HEK293 (cell line): ENCODE measurements at regions not wholly inside any gene's neighbourhood (a gene's known extent, or its start where the extent isn't known, plus 50 kb on each side); places are given as distances from the start of the nearest gene placed in this dataset.
"Not testable (repeated sequence)": the region's sequence is repeated elsewhere in the genome, so short reads cannot be mapped to it uniquely, and the experiment has no call there.

Source experiments
- CTCF ChIA-PET: fragments of 350-600 bp; formaldehyde crosslinking; extraction: SDS; loops from one replicate; lab custom pipeline; 2021; ENCODE audit warnings: antibody characterized with exemption; lab: Yijun Ruan, JAX
- POLR2A ChIA-PET: fragments of 300-600 bp; formaldehyde crosslinking; extraction: SDS; loops from one replicate; lab custom pipeline; 2020; ENCODE audit warnings: antibody characterized with exemption, inconsistent platforms; lab: Yijun Ruan, JAX
- H3K27ac ChIP-seq: fragments of 200-500 bp; sonication (Bioruptor generic); 2 replicates; pipeline ENCODE4 v1.5.1; 2014; ENCODE audit warnings: low read depth, low read length, control low read depth, inconsistent platforms; ENCODE audit errors: extremely low read depth
- H3K36me3 ChIP-seq, 2 experiments: fragments of 200-500 bp in 1 of 2; sonication (Bioruptor generic) in 1 of 2; 1 replicate in 1 of 2; 2 replicates in 1 of 2; pipeline ENCODE4 v1.5.1; 2014 to 2017; ENCODE audit warnings: inconsistent platforms in 2 of 2, low read length in 2 of 2; ENCODE audit not compliant: control insufficient read depth in 2 of 2, insufficient read depth in 1 of 2
- H3K4me1 ChIP-seq: fragments of 200-500 bp; sonication (Bioruptor generic); 2 replicates; pipeline ENCODE4 v1.5.1; 2014; ENCODE audit warnings: mild to moderate bottlenecking, low read length, inconsistent platforms; ENCODE audit not compliant: control insufficient read depth, insufficient read depth
- H3K4me3 ChIP-seq: 2 replicates; pipeline ENCODE4 v1.5.1; 2011; ENCODE audit warnings: low read depth, mild to moderate bottlenecking, control low read depth, low read length, moderate library complexity
- H3K9me3 ChIP-seq: fragments of 200-500 bp; sonication (Bioruptor generic); 2 replicates; pipeline ENCODE4 v1.5.1; 2014; ENCODE audit warnings: low read depth, low read length, inconsistent platforms; ENCODE audit not compliant: control insufficient read depth, insufficient read depth
- GLI4 ChIP-seq: fragments of 450-650 bp; formaldehyde crosslinking; IDR thresholded peaks from 2 replicates; pipeline ENCODE4 v1.5.1; 2016; ENCODE audit warnings: missing biosample characterization, missing genetic modification characterization
- KLF1 ChIP-seq: fragments of 450-650 bp; formaldehyde crosslinking; IDR thresholded peaks from 2 replicates; pipeline ENCODE4 v1.5.1; 2016; ENCODE audit warnings: missing biosample characterization, missing genetic modification characterization
- MZF1 ChIP-seq: fragments of 450-650 bp; formaldehyde crosslinking; IDR thresholded peaks from 2 replicates; pipeline ENCODE4 v1.5.1; 2017; ENCODE audit warnings: missing biosample characterization, missing genetic modification characterization, borderline replicate concordance
- SCRT1 ChIP-seq: fragments of 450-650 bp; formaldehyde crosslinking; IDR thresholded peaks from 2 replicates; pipeline ENCODE4 v1.5.1; 2016; ENCODE audit warnings: missing biosample characterization, missing genetic modification characterization, borderline replicate concordance
- SP7 ChIP-seq: fragments of 450-650 bp; formaldehyde crosslinking; IDR thresholded peaks from 2 replicates; pipeline ENCODE4 v1.5.1; 2016; ENCODE audit warnings: missing biosample characterization, missing genetic modification characterization
- WT1 ChIP-seq: fragments of 450-650 bp; formaldehyde crosslinking; IDR thresholded peaks from 2 replicates; pipeline ENCODE4 v1.5.1; 2016; ENCODE audit warnings: missing biosample characterization, missing genetic modification characterization
- YY2 ChIP-seq: fragments of 450-650 bp; formaldehyde crosslinking; IDR thresholded peaks from 2 replicates; pipeline ENCODE4 v1.5.1; 2016; ENCODE audit warnings: missing biosample characterization, missing genetic modification characterization
- ZBTB1 ChIP-seq: fragments of 450-650 bp; formaldehyde crosslinking; IDR thresholded peaks from 2 replicates; pipeline ENCODE4 v1.5.1; 2016; ENCODE audit warnings: missing biosample characterization, missing genetic modification characterization
- ZBTB49 ChIP-seq: fragments of 450-650 bp; formaldehyde crosslinking; IDR thresholded peaks from 2 replicates; pipeline ENCODE4 v1.5.1; 2016; ENCODE audit warnings: missing biosample characterization, missing genetic modification characterization, low read depth
- ZIC2 ChIP-seq: fragments of 450-650 bp; formaldehyde crosslinking; IDR thresholded peaks from 2 replicates; pipeline ENCODE4 v1.5.1; 2016; ENCODE audit warnings: missing biosample characterization, missing genetic modification characterization
- ZNF121 ChIP-seq: fragments of 450-650 bp; formaldehyde crosslinking; IDR thresholded peaks from 2 replicates; pipeline ENCODE4 v1.5.1; 2016; ENCODE audit warnings: missing biosample characterization, missing genetic modification characterization
- ZNF155 ChIP-seq: fragments of 450-650 bp; formaldehyde crosslinking; IDR thresholded peaks from 2 replicates; pipeline ENCODE4 v1.5.1; 2016; ENCODE audit warnings: missing biosample characterization, missing genetic modification characterization
- ZNF341 ChIP-seq: fragments of 450-650 bp; formaldehyde crosslinking; IDR thresholded peaks from 2 replicates; pipeline ENCODE4; 2016; ENCODE audit warnings: low read depth, missing biosample characterization, missing genetic modification characterization
- ZNF350 ChIP-seq: fragments of 450-650 bp; formaldehyde crosslinking; IDR thresholded peaks from 2 replicates; pipeline ENCODE4 v1.5.0; 2017; ENCODE audit warnings: missing biosample characterization, mild to moderate bottlenecking, missing genetic modification characterization
- ZNF521 ChIP-seq: fragments of 450-650 bp; formaldehyde crosslinking; IDR thresholded peaks from 2 replicates; pipeline ENCODE4 v1.5.1; 2017; ENCODE audit warnings: missing biosample characterization, mild to moderate bottlenecking, missing genetic modification characterization
- ZNF776 ChIP-seq: fragments of 450-650 bp; formaldehyde crosslinking; IDR thresholded peaks from 2 replicates; pipeline ENCODE4 v1.5.0; 2017; ENCODE audit warnings: missing biosample characterization, missing genetic modification characterization, borderline replicate concordance
- TF ChIP-seq, protein P1 (sequence below): fragments of 450-650 bp; formaldehyde crosslinking; IDR thresholded peaks from 2 replicates; pipeline ENCODE4 v1.5.1; 2016; ENCODE audit warnings: missing biosample characterization, missing genetic modification characterization
- TF ChIP-seq, protein P2 (sequence below): fragments of 450-650 bp; formaldehyde crosslinking; IDR thresholded peaks from 2 replicates; pipeline ENCODE4 v1.5.1; 2016; ENCODE audit warnings: missing biosample characterization, missing genetic modification characterization
- TF ChIP-seq, protein P3 (sequence below): fragments of 450-650 bp; formaldehyde crosslinking; IDR thresholded peaks from 2 replicates; pipeline ENCODE4 v1.5.1; 2016; ENCODE audit warnings: missing biosample characterization, missing genetic modification characterization
- TF ChIP-seq, protein P4 (sequence below): IDR thresholded peaks from 2 replicates; pipeline ENCODE4 v1.6.1; 2011; ENCODE audit warnings: mild to moderate bottlenecking, low read depth, low read length, borderline replicate concordance

DNA sequence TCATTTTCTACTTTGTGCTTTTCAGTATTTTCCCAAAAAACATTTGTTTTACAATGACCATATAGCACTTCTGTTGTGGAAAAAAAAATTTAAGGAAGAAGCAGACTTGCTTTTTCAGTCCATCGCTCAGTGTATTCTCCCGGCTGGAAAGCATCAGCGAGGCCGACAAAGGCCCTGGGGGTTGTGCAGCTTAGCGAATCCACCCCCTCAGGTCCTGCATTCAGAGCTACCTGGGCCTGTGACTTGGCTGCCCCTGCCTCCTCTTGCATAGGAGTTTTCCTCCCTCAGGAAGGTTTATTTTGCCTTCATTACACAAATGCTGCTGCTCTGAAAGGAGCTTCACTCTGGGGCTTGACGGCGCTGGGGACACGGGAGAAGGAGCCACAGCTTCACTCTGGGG is 244.4 kb upstream of the MGAT5 start:
- Histone ChIP-seq H3K9me3 (no peaks in the 10 kb centered on the region), H3K4me3 (no peak overlapping the region), H3K36me3 (no peaks in the 10 kb centered on the region), H3K4me1 (no peaks in the 10 kb centered on the region), H3K27ac (no peak overlapping the region)
- POLR2A ChIA-PET = no interaction called here
- CTCF ChIA-PET = interaction anchor here (1.5 kb wide), 1 partner anchor 124 kb away, joined by 4 read pairs; no protein-coding TSS in a partner anchor
- TF ChIP-seq SP7 (tag by site-specific recombination) (no peak), GLI4 (tag by site-specific recombination) (no peak), ZNF776 (tag by site-specific recombination) (no peak), MZF1 (tag by site-specific recombination) (no peak), YY2 (no peak), ZIC2 (tag by site-specific recombination) (no peak)
- TF ChIP-seq, protein P1, sequence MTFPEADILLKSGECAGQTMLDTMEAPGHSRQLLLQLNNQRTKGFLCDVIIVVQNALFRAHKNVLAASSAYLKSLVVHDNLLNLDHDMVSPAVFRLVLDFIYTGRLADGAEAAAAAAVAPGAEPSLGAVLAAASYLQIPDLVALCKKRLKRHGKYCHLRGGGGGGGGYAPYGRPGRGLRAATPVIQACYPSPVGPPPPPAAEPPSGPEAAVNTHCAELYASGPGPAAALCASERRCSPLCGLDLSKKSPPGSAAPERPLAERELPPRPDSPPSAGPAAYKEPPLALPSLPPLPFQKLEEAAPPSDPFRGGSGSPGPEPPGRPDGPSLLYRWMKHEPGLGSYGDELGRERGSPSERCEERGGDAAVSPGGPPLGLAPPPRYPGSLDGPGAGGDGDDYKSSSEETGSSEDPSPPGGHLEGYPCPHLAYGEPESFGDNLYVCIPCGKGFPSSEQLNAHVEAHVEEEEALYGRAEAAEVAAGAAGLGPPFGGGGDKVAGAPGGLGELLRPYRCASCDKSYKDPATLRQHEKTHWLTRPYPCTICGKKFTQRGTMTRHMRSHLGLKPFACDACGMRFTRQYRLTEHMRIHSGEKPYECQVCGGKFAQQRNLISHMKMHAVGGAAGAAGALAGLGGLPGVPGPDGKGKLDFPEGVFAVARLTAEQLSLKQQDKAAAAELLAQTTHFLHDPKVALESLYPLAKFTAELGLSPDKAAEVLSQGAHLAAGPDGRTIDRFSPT (tag by site-specific recombination) = no peak
- TF ChIP-seq, protein P2, sequence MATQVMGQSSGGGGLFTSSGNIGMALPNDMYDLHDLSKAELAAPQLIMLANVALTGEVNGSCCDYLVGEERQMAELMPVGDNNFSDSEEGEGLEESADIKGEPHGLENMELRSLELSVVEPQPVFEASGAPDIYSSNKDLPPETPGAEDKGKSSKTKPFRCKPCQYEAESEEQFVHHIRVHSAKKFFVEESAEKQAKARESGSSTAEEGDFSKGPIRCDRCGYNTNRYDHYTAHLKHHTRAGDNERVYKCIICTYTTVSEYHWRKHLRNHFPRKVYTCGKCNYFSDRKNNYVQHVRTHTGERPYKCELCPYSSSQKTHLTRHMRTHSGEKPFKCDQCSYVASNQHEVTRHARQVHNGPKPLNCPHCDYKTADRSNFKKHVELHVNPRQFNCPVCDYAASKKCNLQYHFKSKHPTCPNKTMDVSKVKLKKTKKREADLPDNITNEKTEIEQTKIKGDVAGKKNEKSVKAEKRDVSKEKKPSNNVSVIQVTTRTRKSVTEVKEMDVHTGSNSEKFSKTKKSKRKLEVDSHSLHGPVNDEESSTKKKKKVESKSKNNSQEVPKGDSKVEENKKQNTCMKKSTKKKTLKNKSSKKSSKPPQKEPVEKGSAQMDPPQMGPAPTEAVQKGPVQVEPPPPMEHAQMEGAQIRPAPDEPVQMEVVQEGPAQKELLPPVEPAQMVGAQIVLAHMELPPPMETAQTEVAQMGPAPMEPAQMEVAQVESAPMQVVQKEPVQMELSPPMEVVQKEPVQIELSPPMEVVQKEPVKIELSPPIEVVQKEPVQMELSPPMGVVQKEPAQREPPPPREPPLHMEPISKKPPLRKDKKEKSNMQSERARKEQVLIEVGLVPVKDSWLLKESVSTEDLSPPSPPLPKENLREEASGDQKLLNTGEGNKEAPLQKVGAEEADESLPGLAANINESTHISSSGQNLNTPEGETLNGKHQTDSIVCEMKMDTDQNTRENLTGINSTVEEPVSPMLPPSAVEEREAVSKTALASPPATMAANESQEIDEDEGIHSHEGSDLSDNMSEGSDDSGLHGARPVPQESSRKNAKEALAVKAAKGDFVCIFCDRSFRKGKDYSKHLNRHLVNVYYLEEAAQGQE (tag by site-specific recombination) = no peak
- TF ChIP-seq, protein P3, sequence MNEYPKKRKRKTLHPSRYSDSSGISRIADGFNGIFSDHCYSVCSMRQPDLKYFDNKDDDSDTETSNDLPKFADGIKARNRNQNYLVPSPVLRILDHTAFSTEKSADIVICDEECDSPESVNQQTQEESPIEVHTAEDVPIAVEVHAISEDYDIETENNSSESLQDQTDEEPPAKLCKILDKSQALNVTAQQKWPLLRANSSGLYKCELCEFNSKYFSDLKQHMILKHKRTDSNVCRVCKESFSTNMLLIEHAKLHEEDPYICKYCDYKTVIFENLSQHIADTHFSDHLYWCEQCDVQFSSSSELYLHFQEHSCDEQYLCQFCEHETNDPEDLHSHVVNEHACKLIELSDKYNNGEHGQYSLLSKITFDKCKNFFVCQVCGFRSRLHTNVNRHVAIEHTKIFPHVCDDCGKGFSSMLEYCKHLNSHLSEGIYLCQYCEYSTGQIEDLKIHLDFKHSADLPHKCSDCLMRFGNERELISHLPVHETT (tag by site-specific recombination) = no peak

- H3K27ac ChIP-seq, POLR2A ChIA-PET, H3K9me3 ChIP-seq, H3K4me1 ChIP-seq, H3K4me3 ChIP-seq, H3K36me3 ChIP-seq: not testable (repeated sequence)
- CTCF ChIA-PET = interaction anchor here (1.5 kb wide), 1 partner anchor 125 kb away, joined by 4 read pairs; no protein-coding TSS in a partner anchor
Observed at GRCh38 chr2:134009906-134010305, 244.0 kb upstream of the MGAT5 start.

DNA sequence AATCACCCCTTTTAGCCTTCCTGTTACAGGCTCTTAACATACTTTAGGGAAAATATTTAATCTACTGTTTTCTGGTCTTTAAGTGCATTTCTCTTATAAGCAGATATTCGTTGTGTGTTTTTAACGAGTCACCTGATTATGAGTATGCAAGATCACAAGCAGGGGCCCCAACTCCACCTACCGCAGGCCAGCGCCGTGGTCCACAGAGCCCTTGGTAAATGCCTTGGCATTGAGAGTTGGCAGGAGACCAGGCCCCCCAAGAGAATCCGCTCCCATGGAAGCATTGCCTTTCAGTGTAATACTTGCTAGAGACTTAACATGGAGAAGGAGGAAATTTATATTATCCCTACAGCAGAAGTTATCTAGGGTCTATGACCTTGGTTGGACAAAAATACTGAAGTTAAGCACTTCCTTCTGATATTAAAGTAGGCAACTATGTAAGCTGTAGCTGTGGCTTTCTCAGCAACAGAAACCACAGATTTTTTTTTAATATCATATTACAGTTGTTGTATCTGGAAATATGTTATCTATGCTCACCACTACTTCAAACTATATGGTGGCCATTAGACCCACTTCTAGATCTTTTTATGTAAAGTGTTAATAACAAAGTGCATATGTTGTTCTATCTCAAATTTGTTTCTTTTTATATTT is 241.8 kb upstream of the MGAT5 start:
- H3K36me3 ChIP-seq = no peaks in the 10 kb centered on the region
- no peak for TF ChIP-seq ZNF121
- TF ChIP-seq WT1 (tag by site-specific recombination) = no peak
- no peak for TF ChIP-seq SCRT1 (tag by site-specific recombination)
- no peak for TF ChIP-seq ZNF350 (tag by site-specific recombination)
- no peak for TF ChIP-seq ZBTB49 (tag by site-specific recombination)
- TF ChIP-seq, protein P4, sequence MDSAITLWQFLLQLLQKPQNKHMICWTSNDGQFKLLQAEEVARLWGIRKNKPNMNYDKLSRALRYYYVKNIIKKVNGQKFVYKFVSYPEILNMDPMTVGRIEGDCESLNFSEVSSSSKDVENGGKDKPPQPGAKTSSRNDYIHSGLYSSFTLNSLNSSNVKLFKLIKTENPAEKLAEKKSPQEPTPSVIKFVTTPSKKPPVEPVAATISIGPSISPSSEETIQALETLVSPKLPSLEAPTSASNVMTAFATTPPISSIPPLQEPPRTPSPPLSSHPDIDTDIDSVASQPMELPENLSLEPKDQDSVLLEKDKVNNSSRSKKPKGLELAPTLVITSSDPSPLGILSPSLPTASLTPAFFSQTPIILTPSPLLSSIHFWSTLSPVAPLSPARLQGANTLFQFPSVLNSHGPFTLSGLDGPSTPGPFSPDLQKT = no peak
- TF ChIP-seq ZBTB1 (tag by site-specific recombination) = no peak
- TF ChIP-seq KLF1 (tag by site-specific recombination) = no peak
- no peak for TF ChIP-seq ZNF341 (tag by site-specific recombination)
- TF ChIP-seq ZNF155 (tag by site-specific recombination) = no peak
- no peak for TF ChIP-seq ZNF521 (tag by site-specific recombination)
- no peak overlapping the region for H3K27ac ChIP-seq
- ChIA-PET CTCF (no interaction called here), POLR2A (no interaction called here)
- H3K4me1 ChIP-seq = no peaks in the 10 kb centered on the region
- H3K4me3 ChIP-seq = no peak overlapping the region
- no peaks in the 10 kb centered on the region for H3K9me3 ChIP-seq
